ENCODE measurements at regions not wholly inside any gene's neighbourhood (a gene's known extent, or its start where the extent isn't known, plus 50 kb on each side); places are given as distances from the start of the nearest gene placed in this dataset.

DNA sequence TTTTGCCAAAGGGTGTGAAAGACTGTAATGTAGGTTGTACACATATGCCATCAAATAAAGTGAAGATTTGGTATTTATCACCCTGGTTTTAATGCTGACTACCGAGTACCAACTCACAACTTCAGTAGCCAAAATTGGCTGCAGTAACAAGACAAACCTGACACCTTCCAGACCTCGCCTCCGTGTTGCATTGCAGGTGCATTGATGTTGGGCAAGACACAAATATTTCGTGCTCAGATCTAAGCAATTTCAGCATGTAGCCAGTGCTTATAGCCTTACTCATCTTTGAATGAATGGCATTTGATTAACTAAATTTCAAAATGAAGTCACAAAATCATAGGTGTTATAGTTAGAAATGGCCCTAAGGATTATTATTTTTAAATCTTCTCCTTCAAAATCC, 400.2 kb downstream of the SOX2 start:
- no peak for TF ChIP-seq CTCF (IDR thresholded peaks at IDR 0.05)
- no peak for TF ChIP-seq EP300 (IDR thresholded peaks at IDR 0.05)
- TF ChIP-seq POLR2A (IDR thresholded peaks at IDR 0.05) = no peak

Data from suprapubic skin (tissue), 3 donors.